HG02759 (cell line): ENCODE measurements at regions not wholly inside any gene's neighbourhood (a gene's known extent, or its start where the extent isn't known, plus 50 kb on each side); places are given as distances from the start of the nearest gene placed in this dataset.
"Not testable (repeated sequence)": the region's sequence is repeated elsewhere in the genome, so short reads cannot be mapped to it uniquely, and the experiment has no call there.

Source experiments
- ATAC-seq: cut with Tn5 transposase; IDR thresholded peaks from one replicate; pipeline ENCODE4 v1.9.1; 2021; ENCODE audit warnings: mild to moderate bottlenecking, moderate library complexity; ENCODE audit not compliant: unreplicated experiment

GRCh38 chr15:45863881-45864580 lies 229.2 kb downstream of the SQOR start:
- ATAC-seq = no peak

- ATAC-seq = no peak
These were observed 231.8 kb downstream of the SQOR start for GRCh38 chr15:45866616-45867015.

- ATAC-seq = no peak
These were observed 232.5 kb downstream of the SQOR start for GRCh38 chr15:45867281-45867680.

GRCh38 chr15:45868109-45868691 lies 233.4 kb downstream of the SQOR start:
- ATAC-seq = no peak

GRCh38 chr15:45869034-45869668 lies 234.3 kb downstream of the SQOR start:
- ATAC-seq = peak; percentile 40

- ATAC-seq = no peak
These were observed 236.5 kb downstream of the SQOR start for GRCh38 chr15:45871121-45871855.

GRCh38 chr15:45873781-45874180 lies 239.0 kb downstream of the SQOR start:
- no peak for ATAC-seq

- ATAC-seq = not testable (repeated sequence)
These were observed 239.7 kb downstream of the SQOR start for GRCh38 chr15:45874566-45874965.

- no peak for ATAC-seq
These were observed 249.5 kb downstream of the SQOR start for GRCh38 chr15:45884289-45884688.

GRCh38 chr15:45884755-45885445 lies 250.1 kb downstream of the SQOR start:
- no peak for ATAC-seq

- no peak for ATAC-seq
These were observed 251.0 kb downstream of the SQOR start for GRCh38 chr15:45885801-45886200.

- no peak for ATAC-seq
These were observed 256.9 kb downstream of the SQOR start for GRCh38 chr15:45891766-45892165.

- no peak for ATAC-seq
These were observed 257.4 kb downstream of the SQOR start for GRCh38 chr15:45892182-45892581.

GRCh38 chr15:45903283-45903682 lies 268.5 kb downstream of the SQOR start:
- no peak for ATAC-seq

GRCh38 chr15:45904019-45904418 lies 269.2 kb downstream of the SQOR start:
- no peak for ATAC-seq

- no peak for ATAC-seq
These were observed 271.4 kb downstream of the SQOR start for GRCh38 chr15:45906230-45906629.

- ATAC-seq = no peak
These were observed 275.8 kb downstream of the SQOR start for GRCh38 chr15:45910671-45911070.

- no peak for ATAC-seq
These were observed 278.6 kb downstream of the SQOR start for GRCh38 chr15:45913451-45913850.

GRCh38 chr15:45914425-45914824 lies 279.6 kb downstream of the SQOR start:
- no peak for ATAC-seq

GRCh38 chr15:45918839-45919238 lies 284.0 kb downstream of the SQOR start:
- no peak for ATAC-seq

- ATAC-seq = no peak
These were observed 285.0 kb downstream of the SQOR start for GRCh38 chr15:45919806-45920205.
